Endodermal cell (in vitro differentiated cells): ENCODE measurements at regions not wholly inside any gene's neighbourhood (a gene's known extent, or its start where the extent isn't known, plus 50 kb on each side); places are given as distances from the start of the nearest gene placed in this dataset.

Experiments
- DNase-seq: peaks from one replicate; pipeline ENCODE4 v3.0.0-alpha.2; 2017
- H3K27ac ChIP-seq: 2 replicates; pipeline ENCODE4 v1.5.1; 2013; ENCODE audit warnings: mild to moderate bottlenecking, low read depth, low read length, moderate library complexity
- H3K27me3 ChIP-seq: 2 replicates; pipeline ENCODE4 v1.6.1; 2013; ENCODE audit warnings: mild to moderate bottlenecking, low read length, moderate library complexity; ENCODE audit not compliant: insufficient read depth, control insufficient read depth, poor library complexity, severe bottlenecking
- H3K36me3 ChIP-seq: 2 replicates; pipeline ENCODE4 v1.7.0; 2013; ENCODE audit warnings: mild to moderate bottlenecking, low read length, moderate library complexity; ENCODE audit not compliant: control insufficient read depth, insufficient read depth
- H3K4me1 ChIP-seq: one replicate; pipeline ENCODE4 v1.7.0; 2013; ENCODE audit warnings: low read length; ENCODE audit not compliant: control insufficient read depth, insufficient read depth
- H3K4me3 ChIP-seq: 2 replicates; pipeline ENCODE4 v1.5.1; 2013; ENCODE audit warnings: mild to moderate bottlenecking, low read length, moderate library complexity
- H3K9ac ChIP-seq: 2 replicates; pipeline ENCODE4 v1.6.1; 2013; ENCODE audit warnings: mild to moderate bottlenecking, low read length, moderate library complexity; ENCODE audit not compliant: poor library complexity, severe bottlenecking; ENCODE audit errors: extremely low read depth
- H3K9me3 ChIP-seq: 2 replicates; pipeline ENCODE4 v1.6.1; 2013; ENCODE audit warnings: mild to moderate bottlenecking, low read length, moderate library complexity; ENCODE audit not compliant: control insufficient read depth
- H3K27ac Mint-ChIP-seq: 2 replicates; pipeline ENCODE4 v1.8.0; 2020; ENCODE audit warnings: mixed read lengths
- H3K27me3 Mint-ChIP-seq: 2 replicates; pipeline ENCODE4 v1.8.0; 2021; ENCODE audit warnings: mild to moderate bottlenecking, mixed read lengths; ENCODE audit not compliant: insufficient read depth
- H3K36me3 Mint-ChIP-seq: 2 replicates; pipeline ENCODE4 v1.8.0; 2020; ENCODE audit warnings: low read depth, mixed read lengths
- H3K4me1 Mint-ChIP-seq: 2 replicates; pipeline ENCODE4 v1.8.0; 2020; ENCODE audit warnings: mixed read lengths
- H3K4me3 Mint-ChIP-seq: 2 replicates; pipeline ENCODE4 v1.8.0; 2020; ENCODE audit warnings: mild to moderate bottlenecking, moderate library complexity, mixed read lengths
- H3K9me3 Mint-ChIP-seq: 2 replicates; pipeline ENCODE4 v1.8.0; 2020; ENCODE audit warnings: mild to moderate bottlenecking, mixed read lengths
- WGBS, 2 experiments: methylation state at CpG; one replicate each; pipeline versions ENCODE4 v1.1.5 to v1.1.7; 2013; ENCODE audit warnings: missing lambda C conversion rate in 2 of 2, mixed read lengths in 1 of 2; ENCODE audit not compliant: insufficient coverage in 1 of 2, insufficient read length in 1 of 2; 5-methylcytosine and 5-hydroxymethylcytosine counted together
- TF ChIP-seq, protein P1 (sequence below): fragments of 200-600 bp; sonication (generic); conservative IDR thresholded peaks from 2 replicates; pipeline ENCODE4 v1.5.0; 2021; ENCODE audit warnings: antibody characterized with exemption, mild to moderate bottlenecking

DNA sequence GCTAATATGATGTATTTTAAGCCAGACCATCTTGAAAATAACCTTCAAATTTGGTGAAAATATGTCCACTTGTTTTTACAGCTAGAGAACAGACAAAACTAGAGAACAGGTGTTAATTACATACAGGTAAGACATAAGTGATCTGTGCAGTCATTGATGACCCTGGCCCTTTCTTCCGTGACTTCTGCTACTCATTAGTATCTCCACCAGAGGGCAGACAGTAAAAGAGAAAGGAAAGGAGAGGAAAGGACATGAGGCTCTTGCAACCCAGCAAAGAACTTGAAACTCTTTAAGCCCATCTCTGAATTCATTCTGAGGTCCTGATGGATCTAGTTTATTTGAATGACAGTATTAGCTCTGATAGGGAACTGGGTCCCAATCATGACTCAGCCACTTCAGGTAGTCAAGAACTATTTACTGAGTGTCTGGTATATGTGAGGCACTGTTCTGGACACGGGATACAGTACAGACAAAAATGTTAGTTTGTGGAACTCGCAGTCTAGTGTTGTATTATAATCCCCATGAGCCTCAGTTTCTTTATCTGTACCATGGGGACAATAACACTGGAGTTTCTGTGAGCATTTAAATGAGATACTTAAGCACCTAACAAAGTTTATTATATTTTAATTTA, 121.0 kb upstream of the TEX13D start:
- Mint-ChIP-seq H3K9me3 (no peaks in the 10 kb centered on the region), H3K27ac (no peak overlapping the region), H3K4me1 (peaks cover 17% of the 10 kb centered on the region), H3K27me3 (no peaks in the 10 kb centered on the region), H3K36me3 (no peaks in the 10 kb centered on the region), H3K4me3 (no peak overlapping the region)
- H3K9me3 ChIP-seq = no peaks in the 10 kb centered on the region
- DNase-seq = peak; percentile 54
- H3K4me1 ChIP-seq = no peaks in the 10 kb centered on the region
- no peak overlapping the region for H3K9ac ChIP-seq
- no peak overlapping the region for H3K4me3 ChIP-seq
- no peak overlapping the region for H3K27ac ChIP-seq
- no peaks in the 10 kb centered on the region for H3K27me3 ChIP-seq
- H3K36me3 ChIP-seq = no peaks in the 10 kb centered on the region
- TF ChIP-seq, protein P1, sequence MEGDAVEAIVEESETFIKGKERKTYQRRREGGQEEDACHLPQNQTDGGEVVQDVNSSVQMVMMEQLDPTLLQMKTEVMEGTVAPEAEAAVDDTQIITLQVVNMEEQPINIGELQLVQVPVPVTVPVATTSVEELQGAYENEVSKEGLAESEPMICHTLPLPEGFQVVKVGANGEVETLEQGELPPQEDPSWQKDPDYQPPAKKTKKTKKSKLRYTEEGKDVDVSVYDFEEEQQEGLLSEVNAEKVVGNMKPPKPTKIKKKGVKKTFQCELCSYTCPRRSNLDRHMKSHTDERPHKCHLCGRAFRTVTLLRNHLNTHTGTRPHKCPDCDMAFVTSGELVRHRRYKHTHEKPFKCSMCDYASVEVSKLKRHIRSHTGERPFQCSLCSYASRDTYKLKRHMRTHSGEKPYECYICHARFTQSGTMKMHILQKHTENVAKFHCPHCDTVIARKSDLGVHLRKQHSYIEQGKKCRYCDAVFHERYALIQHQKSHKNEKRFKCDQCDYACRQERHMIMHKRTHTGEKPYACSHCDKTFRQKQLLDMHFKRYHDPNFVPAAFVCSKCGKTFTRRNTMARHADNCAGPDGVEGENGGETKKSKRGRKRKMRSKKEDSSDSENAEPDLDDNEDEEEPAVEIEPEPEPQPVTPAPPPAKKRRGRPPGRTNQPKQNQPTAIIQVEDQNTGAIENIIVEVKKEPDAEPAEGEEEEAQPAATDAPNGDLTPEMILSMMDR = peak; percentile 88
- WGBS, 2 experiments = 64% methylated on average over 3 of the region's 3 CpGs; no CpG with 5 or more reads in 1 of the 2 experiments

DNA sequence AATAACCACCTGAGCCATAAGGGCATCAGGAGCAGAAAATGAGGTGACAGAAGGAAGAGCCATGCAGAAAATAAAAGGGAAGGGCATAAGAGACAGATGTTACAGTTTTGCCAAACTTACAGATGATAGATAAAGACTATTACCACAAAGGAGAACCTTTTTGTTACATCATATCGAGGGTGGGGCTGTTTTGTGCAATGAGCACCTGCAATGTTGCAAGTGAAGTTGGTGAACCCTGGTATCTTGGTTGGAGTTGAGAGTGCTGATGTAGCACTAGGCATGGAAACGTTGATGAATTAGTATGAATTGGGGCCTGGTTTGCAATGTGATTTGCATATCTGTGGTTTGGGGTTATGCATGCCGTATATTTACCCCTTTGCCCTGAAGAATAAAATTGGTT, 119.8 kb upstream of the TEX13D start:
- Mint-ChIP-seq H3K4me3 (no peak overlapping the region), H3K27ac (no peak overlapping the region), H3K9me3 (no peaks in the 10 kb centered on the region), H3K4me1 (peaks cover 29% of the 10 kb centered on the region), H3K36me3 (no peaks in the 10 kb centered on the region), H3K27me3 (no peaks in the 10 kb centered on the region)
- Histone ChIP-seq H3K4me1 (no peaks in the 10 kb centered on the region), H3K4me3 (no peak overlapping the region), H3K27me3 (no peaks in the 10 kb centered on the region), H3K27ac (no peak overlapping the region), H3K36me3 (no peaks in the 10 kb centered on the region), H3K9ac (no peak overlapping the region), H3K9me3 (no peaks in the 10 kb centered on the region)
- TF ChIP-seq, protein P1 = no peak
- WGBS, 2 experiments = 85% methylated on average over 3 of the region's 3 CpGs; no CpG with 5 or more reads in 1 of the 2 experiments
- DNase-seq = no peak

DNA sequence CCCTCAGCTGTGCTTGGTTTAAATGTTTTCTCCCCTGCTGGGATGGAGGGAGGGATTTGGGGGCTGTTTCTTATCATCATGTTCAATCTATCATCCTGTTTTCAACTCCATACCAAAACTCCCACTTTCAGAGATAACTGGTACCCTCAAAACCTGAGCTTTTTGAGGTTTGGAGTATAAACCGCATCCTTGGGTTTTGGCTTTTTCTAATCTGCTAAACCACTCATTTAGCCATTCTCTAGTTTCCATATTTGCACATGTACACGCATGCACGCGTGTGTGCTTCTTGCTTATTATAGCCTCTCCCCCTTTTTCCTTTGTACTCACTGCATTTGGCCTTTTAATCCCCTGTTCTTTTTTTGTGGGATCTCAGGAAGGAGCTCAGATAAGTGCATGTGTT, 116.7 kb upstream of the TEX13D start:
- Histone ChIP-seq H3K4me3 (no peak overlapping the region), H3K27ac (no peak overlapping the region), H3K4me1 (no peaks in the 10 kb centered on the region), H3K9me3 (no peaks in the 10 kb centered on the region), H3K27me3 (no peaks in the 10 kb centered on the region), H3K9ac (no peak overlapping the region), H3K36me3 (no peaks in the 10 kb centered on the region)
- no peak for DNase-seq
- TF ChIP-seq, protein P1 = no peak
- peaks cover 40% of the 10 kb centered on the region for H3K4me1 Mint-ChIP-seq
- no peak overlapping the region for H3K4me3 Mint-ChIP-seq
- H3K27ac Mint-ChIP-seq = no peak overlapping the region
- no peaks in the 10 kb centered on the region for H3K9me3 Mint-ChIP-seq
- 100% methylated on average over 3 to 4 of the region's 4 CpGs for WGBS, 2 experiments
- no peaks in the 10 kb centered on the region for H3K27me3 Mint-ChIP-seq
- no peaks in the 10 kb centered on the region for H3K36me3 Mint-ChIP-seq
